ENCODE measurements at regions not wholly inside any gene's neighbourhood (a gene's known extent, or its start where the extent isn't known, plus 50 kb on each side); places are given as distances from the start of the nearest gene placed in this dataset.
"Not testable (repeated sequence)": the region's sequence is repeated elsewhere in the genome, so short reads cannot be mapped to it uniquely, and the experiment has no call there.

DNA sequence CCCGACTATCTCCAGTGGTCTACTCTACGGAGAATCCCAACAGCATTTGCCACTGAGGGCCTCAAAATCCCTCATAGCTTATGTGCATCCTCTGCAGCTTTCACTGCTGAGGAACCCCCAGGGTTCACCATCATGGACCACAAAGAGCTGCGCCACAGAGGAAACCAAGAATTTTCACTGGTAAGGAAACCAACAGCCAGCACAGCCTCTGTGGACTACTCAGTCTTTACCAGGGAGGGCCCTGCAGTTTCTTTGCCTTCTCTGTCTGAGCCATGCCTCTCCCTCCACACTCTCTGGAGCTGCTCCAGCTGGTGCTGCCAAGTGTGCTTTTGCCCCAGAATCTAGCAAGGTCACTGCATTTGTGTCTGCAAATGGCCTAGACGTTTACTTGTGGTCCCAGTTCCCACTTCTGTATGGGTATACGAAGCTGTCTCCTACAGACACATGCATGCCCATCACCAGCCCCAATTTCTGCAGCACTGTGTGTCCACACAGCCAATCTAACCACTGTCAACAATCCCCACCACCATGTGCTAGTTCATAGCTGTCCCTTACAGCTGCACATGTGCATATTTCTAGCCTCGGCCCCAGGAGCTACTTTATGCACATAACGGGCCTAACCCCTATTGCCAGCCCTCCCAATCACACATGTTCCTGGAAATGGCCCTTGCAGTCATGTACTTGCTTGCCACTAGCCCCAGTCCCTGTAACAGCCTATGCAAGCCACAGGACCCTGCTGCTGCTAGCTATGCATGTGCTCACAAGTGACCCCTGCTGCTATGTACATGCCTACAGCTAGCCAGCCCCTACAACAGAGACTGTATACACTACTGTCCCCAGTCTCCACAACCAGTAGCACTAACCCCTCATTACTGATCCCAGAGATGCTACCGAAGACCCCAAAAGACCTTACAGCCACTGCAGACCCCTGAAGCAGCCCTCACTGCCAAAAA, 1437.4 kb downstream of the CDH11 start:
- Histone ChIP-seq H3K4me3 (ENCODE audit: low read depth in 1 of 2, low read length in 2 of 2) (no peak overlapping the region), H3K36me3 (ENCODE audit: control insufficient read depth in 1 of 2, insufficient read depth in 2 of 2, low read length in 2 of 2) (no peaks in the 10 kb centered on the region), H3K4me1 (ENCODE audit: control insufficient read depth in 1 of 2, insufficient read depth in 2 of 2, low read length in 2 of 2) (no peaks in the 10 kb centered on the region), H3K9ac (ENCODE audit: low read depth in 1 of 2, low read length in 2 of 2) (no peak overlapping the region), H3K27ac (ENCODE audit: low read depth, low read length) (no peak overlapping the region), H3K9me3 (ENCODE audit: control insufficient read depth in 1 of 2, low read length in 2 of 2) (no peaks in the 10 kb centered on the region), H3K27me3 (ENCODE audit: control insufficient read depth in 1 of 2, insufficient read depth in 2 of 2, low read length in 2 of 2) (no peaks in the 10 kb centered on the region)

DNA sequence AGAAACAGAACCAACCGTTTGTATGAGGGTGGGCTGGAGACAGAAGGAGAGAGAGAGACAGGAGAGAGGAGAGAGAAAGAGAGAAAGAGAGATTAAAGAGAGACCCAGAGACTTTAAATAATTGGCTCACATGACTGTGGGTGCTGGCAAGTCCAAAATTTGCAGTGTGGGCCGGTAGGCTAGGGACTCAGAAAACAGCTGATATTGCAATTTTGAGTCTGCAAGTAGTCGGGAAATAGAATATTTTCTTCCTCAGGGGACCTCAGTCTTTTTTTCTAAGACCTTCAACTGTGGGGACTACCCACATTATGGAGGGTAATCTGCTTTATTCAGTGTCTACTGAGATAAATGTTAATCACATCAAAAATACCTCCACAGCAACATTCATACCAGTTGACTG, 1439.0 kb downstream of the CDH11 start:
- Histone ChIP-seq H3K27me3 (ENCODE audit: control insufficient read depth in 1 of 2, insufficient read depth in 2 of 2, low read length in 2 of 2) (no peaks in the 10 kb centered on the region), H3K9ac (ENCODE audit: low read depth in 1 of 2, low read length in 2 of 2) (no peak overlapping the region), H3K27ac (ENCODE audit: low read depth, low read length) (no peak overlapping the region), H3K4me1 (ENCODE audit: control insufficient read depth in 1 of 2, insufficient read depth in 2 of 2, low read length in 2 of 2) (no peaks in the 10 kb centered on the region), H3K9me3 (ENCODE audit: control insufficient read depth in 1 of 2, low read length in 2 of 2) (no peaks in the 10 kb centered on the region), H3K36me3 (ENCODE audit: control insufficient read depth in 1 of 2, insufficient read depth in 2 of 2, low read length in 2 of 2) (no peaks in the 10 kb centered on the region), H3K4me3 (ENCODE audit: low read depth in 1 of 2, low read length in 2 of 2) (no peak overlapping the region)

GRCh38 chr16:63672493-63672892, 1449.4 kb downstream of the CDH11 start:
- H3K9me3 ChIP-seq (ENCODE audit: control insufficient read depth in 1 of 2, low read length in 2 of 2), result no peaks in the 10 kb centered on the region
- no peak overlapping the region for H3K4me3 ChIP-seq (ENCODE audit: low read depth in 1 of 2, low read length in 2 of 2)
- H3K27me3 ChIP-seq (ENCODE audit: control insufficient read depth in 1 of 2, insufficient read depth in 2 of 2, low read length in 2 of 2), result no peaks in the 10 kb centered on the region
- H3K27ac ChIP-seq (ENCODE audit: low read depth, low read length), result no peak overlapping the region
- H3K36me3 ChIP-seq (ENCODE audit: control insufficient read depth in 1 of 2, insufficient read depth in 2 of 2, low read length in 2 of 2), result no peaks in the 10 kb centered on the region
- H3K9ac ChIP-seq (ENCODE audit: low read depth in 1 of 2, low read length in 2 of 2), result no peak overlapping the region
- no peaks in the 10 kb centered on the region for H3K4me1 ChIP-seq (ENCODE audit: control insufficient read depth in 1 of 2, insufficient read depth in 2 of 2, low read length in 2 of 2)

- no peak overlapping the region for H3K4me3 ChIP-seq (ENCODE audit: low read depth in 1 of 2, low read length in 2 of 2)
- H3K9me3 ChIP-seq (ENCODE audit: control insufficient read depth in 1 of 2, low read length in 2 of 2), result no peaks in the 10 kb centered on the region
- H3K27me3 ChIP-seq (ENCODE audit: control insufficient read depth in 1 of 2, insufficient read depth in 2 of 2, low read length in 2 of 2), result no peaks in the 10 kb centered on the region
- no peaks in the 10 kb centered on the region for H3K4me1 ChIP-seq (ENCODE audit: control insufficient read depth in 1 of 2, insufficient read depth in 2 of 2, low read length in 2 of 2)
- H3K9ac ChIP-seq (ENCODE audit: low read depth in 1 of 2, low read length in 2 of 2), result no peak overlapping the region
- H3K36me3 ChIP-seq (ENCODE audit: control insufficient read depth in 1 of 2, insufficient read depth in 2 of 2, low read length in 2 of 2), result no peaks in the 10 kb centered on the region
- H3K27ac ChIP-seq (ENCODE audit: low read depth, low read length), result no peak overlapping the region
Measured at GRCh38 chr16:63663155-63663554, 1458.7 kb downstream of the CDH11 start.

GRCh38 chr16:63655846-63656245, 1466.0 kb downstream of the CDH11 start:
- Histone ChIP-seq H3K9ac (ENCODE audit: low read depth in 1 of 2, low read length in 2 of 2) (no peak overlapping the region), H3K9me3 (ENCODE audit: control insufficient read depth in 1 of 2, low read length in 2 of 2) (no peaks in the 10 kb centered on the region)

GRCh38 chr16:63653044-63653839, 1468.6 kb downstream of the CDH11 start:
- Histone ChIP-seq H3K27ac (ENCODE audit: low read depth, low read length) (no peak overlapping the region), H3K4me1 (ENCODE audit: control insufficient read depth in 1 of 2, insufficient read depth in 2 of 2, low read length in 2 of 2) (no peaks in the 10 kb centered on the region), H3K9me3 (ENCODE audit: control insufficient read depth in 1 of 2, low read length in 2 of 2) (no peaks in the 10 kb centered on the region), H3K9ac (ENCODE audit: low read depth in 1 of 2, low read length in 2 of 2) (no peak overlapping the region), H3K27me3 (ENCODE audit: control insufficient read depth in 1 of 2, insufficient read depth in 2 of 2, low read length in 2 of 2) (no peaks in the 10 kb centered on the region), H3K4me3 (ENCODE audit: low read depth in 1 of 2, low read length in 2 of 2) (no peak overlapping the region), H3K36me3 (ENCODE audit: control insufficient read depth in 1 of 2, insufficient read depth in 2 of 2, low read length in 2 of 2) (no peaks in the 10 kb centered on the region)

More at GRCh38 chr16:63655846-63656245, 1466.0 kb downstream of the CDH11 start:
- Histone ChIP-seq H3K27ac (ENCODE audit: low read depth, low read length) (no peak overlapping the region), H3K27me3 (ENCODE audit: control insufficient read depth in 1 of 2, insufficient read depth in 2 of 2, low read length in 2 of 2) (no peaks in the 10 kb centered on the region), H3K4me3 (ENCODE audit: low read depth in 1 of 2, low read length in 2 of 2) (no peak overlapping the region), H3K4me1 (ENCODE audit: control insufficient read depth in 1 of 2, insufficient read depth in 2 of 2, low read length in 2 of 2) (no peaks in the 10 kb centered on the region), H3K36me3 (ENCODE audit: control insufficient read depth in 1 of 2, insufficient read depth in 2 of 2, low read length in 2 of 2) (no peaks in the 10 kb centered on the region)

- Histone ChIP-seq H3K36me3 (ENCODE audit: control insufficient read depth in 1 of 2, insufficient read depth in 2 of 2, low read length in 2 of 2) (no peaks in the 10 kb centered on the region), H3K4me3 (ENCODE audit: low read depth in 1 of 2, low read length in 2 of 2) (no peak overlapping the region), H3K4me1 (ENCODE audit: control insufficient read depth in 1 of 2, insufficient read depth in 2 of 2, low read length in 2 of 2) (no peaks in the 10 kb centered on the region), H3K9ac (ENCODE audit: low read depth in 1 of 2, low read length in 2 of 2) (no peak overlapping the region), H3K27me3 (ENCODE audit: control insufficient read depth in 1 of 2, insufficient read depth in 2 of 2, low read length in 2 of 2) (no peaks in the 10 kb centered on the region), H3K27ac (ENCODE audit: low read depth, low read length) (no peak overlapping the region), H3K9me3 (ENCODE audit: control insufficient read depth in 1 of 2, low read length in 2 of 2) (no peaks in the 10 kb centered on the region)
Measured at GRCh38 chr16:63652091-63652490, 1469.8 kb downstream of the CDH11 start.

GRCh38 chr16:63650550-63650949, 1471.3 kb downstream of the CDH11 start:
- no peaks in the 10 kb centered on the region for H3K36me3 ChIP-seq (ENCODE audit: control insufficient read depth in 1 of 2, insufficient read depth in 2 of 2, low read length in 2 of 2)
- H3K27me3 ChIP-seq (ENCODE audit: control insufficient read depth in 1 of 2, insufficient read depth in 2 of 2, low read length in 2 of 2), result no peaks in the 10 kb centered on the region
- H3K4me1 ChIP-seq (ENCODE audit: control insufficient read depth in 1 of 2, insufficient read depth in 2 of 2, low read length in 2 of 2), result no peaks in the 10 kb centered on the region
- no peak overlapping the region for H3K4me3 ChIP-seq (ENCODE audit: low read depth in 1 of 2, low read length in 2 of 2)
- no peak overlapping the region for H3K27ac ChIP-seq (ENCODE audit: low read depth, low read length)
- no peaks in the 10 kb centered on the region for H3K9me3 ChIP-seq (ENCODE audit: control insufficient read depth in 1 of 2, low read length in 2 of 2)
- H3K9ac ChIP-seq (ENCODE audit: low read depth in 1 of 2, low read length in 2 of 2), result no peak overlapping the region

DNA sequence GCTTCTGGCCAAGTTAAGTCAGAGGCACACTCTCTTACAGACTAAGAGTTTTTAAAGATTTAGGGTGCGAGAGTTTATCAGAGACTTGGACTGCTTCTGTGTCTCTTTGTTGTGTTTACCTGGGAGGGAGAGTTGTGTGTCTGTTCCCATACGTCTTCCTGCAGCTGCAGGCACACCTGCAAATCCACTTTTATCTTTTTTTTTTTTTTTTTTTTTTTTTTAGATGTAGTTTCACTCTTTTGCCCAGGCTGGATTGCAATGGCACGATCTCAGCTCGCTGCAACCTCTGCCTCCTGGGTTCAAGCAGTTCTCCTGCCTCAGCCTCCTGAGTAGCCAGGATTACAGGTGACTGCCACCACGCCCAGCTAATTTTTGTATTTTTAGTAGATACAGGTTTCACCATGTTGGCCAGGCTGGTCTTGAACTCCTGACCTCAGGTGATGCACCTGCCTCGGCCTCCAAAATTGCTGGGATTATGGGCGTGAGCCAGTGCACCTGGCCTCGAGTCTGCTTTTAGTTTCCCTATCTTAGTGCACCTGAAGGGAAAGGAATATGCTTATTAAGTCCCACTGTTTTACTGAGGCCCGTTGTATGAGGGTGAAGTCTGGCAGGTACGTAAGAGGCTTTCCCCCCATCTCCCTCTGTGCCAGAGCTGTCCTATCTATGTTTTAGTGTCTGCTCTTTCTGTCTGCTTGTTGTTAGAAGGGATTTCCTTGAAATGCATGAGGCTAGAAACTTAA, 1488.0 kb downstream of the CDH11 start:
- not testable (repeated sequence) for H3K27ac ChIP-seq (ENCODE audit: low read depth, low read length); H3K4me3 ChIP-seq (ENCODE audit: low read depth in 1 of 2, low read length in 2 of 2); H3K27me3 ChIP-seq (ENCODE audit: control insufficient read depth in 1 of 2, insufficient read depth in 2 of 2, low read length in 2 of 2); H3K9me3 ChIP-seq (ENCODE audit: control insufficient read depth in 1 of 2, low read length in 2 of 2); H3K4me1 ChIP-seq (ENCODE audit: control insufficient read depth in 1 of 2, insufficient read depth in 2 of 2, low read length in 2 of 2); H3K9ac ChIP-seq (ENCODE audit: low read depth in 1 of 2, low read length in 2 of 2); H3K36me3 ChIP-seq (ENCODE audit: control insufficient read depth in 1 of 2, insufficient read depth in 2 of 2, low read length in 2 of 2)

GRCh38 chr16:63629272-63629671, 1492.6 kb downstream of the CDH11 start:
- Histone ChIP-seq H3K9me3 (ENCODE audit: control insufficient read depth in 1 of 2, low read length in 2 of 2) (no peaks in the 10 kb centered on the region), H3K27ac (ENCODE audit: low read depth, low read length) (no peak overlapping the region), H3K27me3 (ENCODE audit: control insufficient read depth in 1 of 2, insufficient read depth in 2 of 2, low read length in 2 of 2) (no peaks in the 10 kb centered on the region), H3K4me3 (ENCODE audit: low read depth in 1 of 2, low read length in 2 of 2) (no peak overlapping the region), H3K36me3 (ENCODE audit: control insufficient read depth in 1 of 2, insufficient read depth in 2 of 2, low read length in 2 of 2) (no peaks in the 10 kb centered on the region), H3K9ac (ENCODE audit: low read depth in 1 of 2, low read length in 2 of 2) (no peak overlapping the region), H3K4me1 (ENCODE audit: control insufficient read depth in 1 of 2, insufficient read depth in 2 of 2, low read length in 2 of 2) (no peaks in the 10 kb centered on the region)
